HAP-1 (cell line): ENCODE measurements at regions not wholly inside any gene's neighbourhood (a gene's known extent, or its start where the extent isn't known, plus 50 kb on each side); places are given as distances from the start of the nearest gene placed in this dataset.

Experiments used
- DNase-seq, 2 experiments: peaks; one replicate each; pipeline ENCODE4 v3.0.0-alpha.2; 2016 to 2020; ENCODE audit warnings: low spot score in 2 of 2
- H3K27me3 ChIP-seq: fragments of 250-450 bp; sonication (Bioruptor Pico); 2 replicates; pipeline ENCODE4 v1.5.1; 2020; ENCODE audit warnings: low read depth, mild to moderate bottlenecking, moderate library complexity
- H3K36me3 ChIP-seq: fragments of 250-450 bp; sonication (Bioruptor Pico); replicated peaks from 2 replicates; pipeline ENCODE4 v1.5.1; 2020; ENCODE audit warnings: mild to moderate bottlenecking
- H3K4me1 ChIP-seq: fragments of 250-450 bp; sonication (Bioruptor Pico); 2 replicates; pipeline ENCODE4 v1.5.1; 2020; ENCODE audit warnings: mild to moderate bottlenecking
- H3K4me3 ChIP-seq: fragments of 250-450 bp; sonication (Bioruptor Pico); 2 replicates; pipeline ENCODE4 v1.5.1; 2020; ENCODE audit warnings: mild to moderate bottlenecking, moderate library complexity
- H3K9me3 ChIP-seq: fragments of 250-450 bp; sonication (Bioruptor Pico); 2 replicates; pipeline ENCODE4 v1.5.1; 2020; ENCODE audit warnings: mild to moderate bottlenecking, moderate library complexity
- in situ Hi-C: fragments of 300-500 bp; cut with MboI; formaldehyde crosslinking; loops from 3 replicates; pipeline ENCODE4 v1.14.3; 2020; ENCODE audit warnings: low sequenced_read_pairs, inconsistent platforms, mixed read lengths

DNA sequence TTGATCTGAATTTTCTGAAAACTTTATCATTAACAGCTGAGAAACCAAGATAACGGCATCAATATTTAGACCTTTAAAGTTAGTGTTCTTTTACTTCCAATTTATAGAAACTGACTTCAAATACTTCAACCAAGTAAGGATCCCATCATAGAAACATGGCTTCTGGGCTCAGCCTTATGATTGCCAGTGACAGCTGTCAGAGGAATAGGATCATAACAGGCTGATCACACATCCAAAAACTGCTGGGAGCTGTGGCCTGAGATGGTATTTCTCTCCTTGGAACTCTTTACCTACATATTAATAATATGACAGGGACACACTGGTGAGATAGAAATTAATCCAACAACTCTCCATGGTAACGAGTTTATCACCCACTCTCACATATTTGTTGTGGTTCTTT is 448.3 kb upstream of the NMUR2 start:
- in situ Hi-C loops: no loop called here
- no peaks in the 10 kb centered on the region for H3K36me3 ChIP-seq
- H3K9me3 ChIP-seq: no peaks in the 10 kb centered on the region
- no peaks in the 10 kb centered on the region for H3K27me3 ChIP-seq
- H3K4me3 ChIP-seq: no peak overlapping the region
- H3K4me1 ChIP-seq: no peaks in the 10 kb centered on the region
- no peak for DNase-seq

GRCh38 chr5:152855441-152855840 is 450.4 kb upstream of the NMUR2 start:
- H3K27me3 ChIP-seq: no peaks in the 10 kb centered on the region
- DNase-seq: no peak
- no peak overlapping the region for H3K4me3 ChIP-seq
- H3K4me1 ChIP-seq: no peaks in the 10 kb centered on the region
- in situ Hi-C loops: no loop called here
- no peaks in the 10 kb centered on the region for H3K36me3 ChIP-seq
- no peaks in the 10 kb centered on the region for H3K9me3 ChIP-seq

DNA sequence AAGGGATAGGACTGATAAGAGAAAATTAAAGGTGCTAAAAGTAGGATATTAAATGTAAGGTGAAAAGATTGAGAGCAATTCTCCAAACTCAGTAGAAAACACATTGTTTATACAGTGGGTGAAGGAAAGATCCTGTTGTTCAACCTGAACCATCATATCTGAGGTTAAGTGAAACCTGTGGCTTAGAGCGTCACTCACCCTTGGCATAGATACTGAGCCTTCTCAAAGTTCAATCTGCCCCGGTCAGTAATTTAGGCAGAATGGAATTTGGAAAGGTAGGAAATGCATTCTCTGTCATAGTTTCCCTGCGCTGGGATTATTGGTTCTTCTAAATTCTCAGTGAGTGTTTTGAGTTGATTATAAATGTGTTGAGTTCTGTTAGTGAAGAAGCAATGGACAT is 456.2 kb upstream of the NMUR2 start:
- no peaks in the 10 kb centered on the region for H3K9me3 ChIP-seq
- H3K27me3 ChIP-seq: no peaks in the 10 kb centered on the region
- DNase-seq: no peak
- H3K4me1 ChIP-seq: no peaks in the 10 kb centered on the region
- no peaks in the 10 kb centered on the region for H3K36me3 ChIP-seq
- in situ Hi-C loops: no loop called here
- no peak overlapping the region for H3K4me3 ChIP-seq

DNA sequence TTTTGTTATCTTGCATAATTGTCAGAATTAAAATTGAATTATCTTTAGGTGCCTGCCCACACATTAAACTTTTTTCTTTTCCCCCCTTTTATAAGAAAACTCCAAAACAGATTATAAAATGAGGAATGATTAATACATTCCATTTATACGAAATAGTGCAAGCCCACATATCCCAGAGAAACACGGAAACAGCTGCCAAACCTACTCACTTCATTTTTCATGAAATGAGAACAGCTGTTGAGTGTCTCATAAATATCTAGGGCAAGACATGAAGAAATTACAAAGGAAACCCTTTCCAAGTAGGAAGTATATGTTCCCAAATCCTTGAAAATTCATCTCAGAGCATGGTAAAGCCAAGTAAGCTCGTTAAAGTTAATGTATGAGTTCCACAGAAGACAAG is 459.4 kb upstream of the NMUR2 start:
- no peaks in the 10 kb centered on the region for H3K36me3 ChIP-seq
- H3K4me3 ChIP-seq: no peak overlapping the region
- H3K27me3 ChIP-seq: no peaks in the 10 kb centered on the region
- no peaks in the 10 kb centered on the region for H3K4me1 ChIP-seq
- DNase-seq: no peak
- no peaks in the 10 kb centered on the region for H3K9me3 ChIP-seq
- in situ Hi-C loops: no loop called here

DNA sequence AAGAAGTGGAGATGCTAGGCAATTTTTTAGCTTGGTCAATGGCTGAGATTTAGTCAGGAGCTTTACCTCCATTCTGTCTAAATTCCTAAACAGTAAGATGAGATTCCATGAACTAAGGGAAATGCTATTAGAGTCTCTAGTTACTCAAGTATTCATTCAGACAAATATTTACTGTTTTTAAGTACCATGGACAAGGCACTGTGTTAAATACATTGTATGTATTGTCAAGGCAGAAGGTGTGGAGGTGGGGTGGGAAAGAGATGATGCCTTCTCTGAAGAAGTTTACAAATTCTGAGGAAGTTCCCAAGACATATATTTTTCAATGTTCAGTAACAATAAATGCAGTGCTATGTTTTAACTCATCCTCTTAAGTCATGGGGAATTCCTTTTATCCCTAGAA is 459.9 kb upstream of the NMUR2 start:
- Histone ChIP-seq H3K4me1 (no peaks in the 10 kb centered on the region), H3K36me3 (no peaks in the 10 kb centered on the region), H3K4me3 (no peak overlapping the region), H3K27me3 (no peaks in the 10 kb centered on the region), H3K9me3 (no peaks in the 10 kb centered on the region)
- no peak for DNase-seq
- in situ Hi-C loops: no loop called here

DNA sequence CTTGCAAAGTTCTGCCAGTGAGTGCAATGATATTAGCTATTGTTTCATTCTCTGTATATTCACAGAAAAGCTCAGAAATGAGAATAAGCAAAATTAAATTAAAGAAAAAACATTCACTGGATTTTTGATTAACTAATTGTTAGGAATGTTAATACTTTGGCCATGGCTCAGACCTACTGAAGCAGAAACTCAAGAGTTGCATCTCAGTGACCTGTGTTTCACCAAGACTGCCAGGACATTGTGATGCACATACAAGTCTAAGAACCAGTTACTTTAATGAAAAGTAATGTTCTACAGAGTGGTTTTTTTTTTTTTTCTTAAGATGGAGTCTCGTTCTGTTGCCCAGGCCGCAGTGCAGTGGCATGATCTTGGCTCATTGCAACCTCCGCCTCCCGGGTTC is 464.9 kb upstream of the NMUR2 start:
- DNase-seq: no peak
- H3K4me3 ChIP-seq: no peak overlapping the region
- H3K36me3 ChIP-seq: no peaks in the 10 kb centered on the region
- no peaks in the 10 kb centered on the region for H3K4me1 ChIP-seq
- no peaks in the 10 kb centered on the region for H3K9me3 ChIP-seq
- in situ Hi-C loops: no loop called here
- H3K27me3 ChIP-seq: no peaks in the 10 kb centered on the region

DNA sequence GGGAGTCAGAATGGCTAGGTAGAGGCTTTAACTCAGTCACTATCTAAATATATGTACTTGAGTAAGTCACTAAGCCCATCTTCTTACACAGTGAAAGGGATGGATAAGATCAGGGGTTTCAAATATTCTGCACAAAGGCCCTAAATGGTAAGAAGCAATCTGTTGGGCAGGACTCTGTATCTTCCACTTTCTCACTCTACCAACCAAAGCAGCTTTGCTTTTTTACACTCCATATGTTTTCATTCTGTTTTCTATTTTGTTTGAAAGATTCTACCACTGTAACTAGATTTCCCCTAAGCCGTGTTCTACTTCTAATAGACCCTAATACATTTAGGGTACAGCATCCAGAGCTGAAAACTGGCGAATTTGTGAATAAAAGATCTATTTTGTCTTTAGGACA is 477.5 kb upstream of the NMUR2 start:
- Histone ChIP-seq H3K27me3 (no peaks in the 10 kb centered on the region), H3K4me3 (no peak overlapping the region), H3K36me3 (no peaks in the 10 kb centered on the region), H3K4me1 (no peaks in the 10 kb centered on the region), H3K9me3 (no peaks in the 10 kb centered on the region)
- in situ Hi-C loops: no loop called here
- DNase-seq: no peak

DNA sequence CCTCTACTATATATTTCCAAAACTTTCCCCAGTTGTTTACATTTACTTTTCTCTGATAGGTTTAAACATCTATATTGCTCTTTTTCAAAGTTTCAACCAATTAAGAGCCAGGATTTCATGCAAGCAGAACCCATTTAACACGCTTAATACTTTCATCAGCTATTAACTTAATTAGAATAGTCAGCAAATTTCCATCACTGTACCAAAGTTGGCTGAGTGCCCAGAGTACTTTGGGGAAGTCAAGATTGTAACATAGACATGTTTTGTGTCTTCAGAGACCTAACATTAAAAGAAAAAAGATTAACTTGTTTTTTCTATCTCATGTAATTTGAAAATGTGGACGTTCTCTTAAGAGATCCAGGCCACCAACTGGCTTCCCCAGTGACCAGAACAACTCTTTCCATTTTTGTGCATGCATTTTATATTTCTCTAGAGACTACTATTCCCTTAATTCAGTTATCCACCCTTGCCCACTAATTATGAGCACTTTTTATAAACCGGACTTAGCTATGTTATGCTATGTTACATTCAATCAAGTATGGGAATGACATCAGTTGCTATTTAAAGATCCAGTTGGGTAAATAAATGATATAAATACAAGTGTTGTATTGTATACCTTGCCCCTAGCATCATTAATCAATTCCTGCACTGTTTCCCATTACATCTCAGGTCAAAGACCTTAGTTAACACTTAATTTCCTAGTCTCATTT is 478.1 kb upstream of the NMUR2 start:
- H3K4me3 ChIP-seq: no peak overlapping the region
- no peaks in the 10 kb centered on the region for H3K4me1 ChIP-seq
- no peaks in the 10 kb centered on the region for H3K36me3 ChIP-seq
- H3K27me3 ChIP-seq: no peaks in the 10 kb centered on the region
- in situ Hi-C loops: no loop called here
- no peak for DNase-seq
- no peaks in the 10 kb centered on the region for H3K9me3 ChIP-seq

DNA sequence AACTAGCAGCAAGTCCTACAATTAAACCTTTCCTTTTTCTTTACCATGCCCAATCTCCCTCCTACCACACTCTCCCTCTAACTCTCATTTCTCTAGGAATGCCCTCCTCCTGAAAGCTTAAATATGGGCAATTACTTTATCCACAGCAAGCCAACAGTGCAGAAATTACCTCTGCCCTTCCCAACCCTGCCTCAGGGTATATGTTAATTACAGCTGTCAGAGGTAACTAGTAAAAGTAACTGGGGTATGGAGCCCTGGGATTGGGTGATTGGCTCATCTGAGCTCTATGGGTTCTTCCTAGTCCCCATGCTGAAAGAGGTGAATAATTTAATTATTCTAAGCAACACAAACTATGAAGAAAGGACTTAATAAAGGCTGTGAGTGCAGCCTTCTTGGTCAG is 478.9 kb upstream of the NMUR2 start:
- DNase-seq: no peak
- no peaks in the 10 kb centered on the region for H3K4me1 ChIP-seq
- H3K27me3 ChIP-seq: no peaks in the 10 kb centered on the region
- H3K36me3 ChIP-seq: no peaks in the 10 kb centered on the region
- no peak overlapping the region for H3K4me3 ChIP-seq
- in situ Hi-C loops: no loop called here
- H3K9me3 ChIP-seq: no peaks in the 10 kb centered on the region

DNA sequence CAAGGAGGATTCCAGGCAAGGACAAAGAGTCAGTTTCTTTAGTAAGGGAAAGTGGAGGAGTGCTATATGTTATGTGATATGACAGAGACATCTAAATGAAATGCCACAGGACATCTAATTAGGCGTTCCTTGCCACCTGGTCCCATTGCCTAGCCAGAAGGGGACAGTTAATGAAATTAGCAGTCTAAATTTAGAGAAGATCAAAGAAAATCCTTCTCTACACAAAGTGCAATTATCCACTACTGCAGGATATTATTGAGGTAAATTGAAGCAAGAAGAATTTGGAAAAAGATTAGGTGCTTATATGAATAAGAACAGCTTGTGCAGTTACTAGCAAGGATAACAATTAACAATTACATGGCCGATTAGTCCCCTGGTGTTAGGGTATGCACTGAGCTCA is 495.3 kb upstream of the NMUR2 start:
- no peaks in the 10 kb centered on the region for H3K4me1 ChIP-seq
- in situ Hi-C loops: no loop called here
- H3K27me3 ChIP-seq: no peaks in the 10 kb centered on the region
- no peaks in the 10 kb centered on the region for H3K9me3 ChIP-seq
- DNase-seq: no peak
- no peaks in the 10 kb centered on the region for H3K36me3 ChIP-seq
- no peak overlapping the region for H3K4me3 ChIP-seq

GRCh38 chr5:152901754-152902153 is 496.7 kb upstream of the NMUR2 start:
- no peak for DNase-seq
- Histone ChIP-seq H3K4me3 (no peak overlapping the region), H3K9me3 (no peaks in the 10 kb centered on the region), H3K27me3 (no peaks in the 10 kb centered on the region), H3K4me1 (no peaks in the 10 kb centered on the region), H3K36me3 (no peaks in the 10 kb centered on the region)
- in situ Hi-C loops: no loop called here

- H3K27me3 ChIP-seq: no peaks in the 10 kb centered on the region
- H3K36me3 ChIP-seq: no peaks in the 10 kb centered on the region
- no peaks in the 10 kb centered on the region for H3K4me1 ChIP-seq
- H3K4me3 ChIP-seq: no peak overlapping the region
- in situ Hi-C loops: no loop called here
- no peak for DNase-seq
- H3K9me3 ChIP-seq: no peaks in the 10 kb centered on the region
Measured at GRCh38 chr5:152905286-152905685, 500.2 kb upstream of the NMUR2 start.

- Histone ChIP-seq H3K9me3 (no peaks in the 10 kb centered on the region), H3K36me3 (no peaks in the 10 kb centered on the region), H3K4me3 (no peak overlapping the region), H3K4me1 (no peaks in the 10 kb centered on the region), H3K27me3 (no peaks in the 10 kb centered on the region)
- no peak for DNase-seq
- in situ Hi-C loops: no loop called here
Measured at GRCh38 chr5:152907488-152908245, 502.6 kb upstream of the NMUR2 start.

- DNase-seq: no peak
- H3K4me3 ChIP-seq: no peak overlapping the region
- no peaks in the 10 kb centered on the region for H3K27me3 ChIP-seq
- no peaks in the 10 kb centered on the region for H3K9me3 ChIP-seq
- no peaks in the 10 kb centered on the region for H3K36me3 ChIP-seq
- no peaks in the 10 kb centered on the region for H3K4me1 ChIP-seq
- in situ Hi-C loops: no loop called here
Measured at GRCh38 chr5:152912924-152913323, 507.8 kb upstream of the NMUR2 start.

- in situ Hi-C loops: no loop called here
- no peak for DNase-seq
- no peaks in the 10 kb centered on the region for H3K4me1 ChIP-seq
Measured at GRCh38 chr5:152932621-152933020, 527.5 kb upstream of the NMUR2 start.

More at GRCh38 chr5:152932621-152933020, 527.5 kb upstream of the NMUR2 start:
- H3K36me3 ChIP-seq: no peaks in the 10 kb centered on the region
- no peaks in the 10 kb centered on the region for H3K27me3 ChIP-seq
- H3K4me3 ChIP-seq: no peak overlapping the region
- no peaks in the 10 kb centered on the region for H3K9me3 ChIP-seq
